Fibroblast of skin of right biceps (primary cell): ENCODE measurements at regions not wholly inside any gene's neighbourhood (a gene's known extent, or its start where the extent isn't known, plus 50 kb on each side); places are given as distances from the start of the nearest gene placed in this dataset.
A peak's percentile ranks its signal among the peaks of the same experiment; 100 is the strongest.
"Not testable (repeated sequence)": the region's sequence is repeated elsewhere in the genome, so short reads cannot be mapped to it uniquely, and the experiment has no call there.

Source experiments
- DNase-seq: peaks from one replicate; pipeline ENCODE4 v3.0.0-alpha.2; 2013

- DNase-seq = no peak
These were observed 95.8 kb upstream of the RAP1B start for GRCh38 chr12:68514807-68515411.

- no peak for DNase-seq
These were observed 94.9 kb upstream of the RAP1B start for GRCh38 chr12:68515793-68516192.

GRCh38 chr12:68521321-68521839, 89.3 kb upstream of the RAP1B start:
- peak; percentile 86 for DNase-seq

- DNase-seq = peak; percentile 40
These were observed 88.7 kb upstream of the RAP1B start for GRCh38 chr12:68521848-68522502.

GRCh38 chr12:68529466-68529865, 81.2 kb upstream of the RAP1B start:
- DNase-seq = no peak

- DNase-seq = no peak
These were observed 80.8 kb upstream of the RAP1B start for GRCh38 chr12:68529869-68530268.

GRCh38 chr12:68530299-68530698, 80.4 kb upstream of the RAP1B start:
- DNase-seq = no peak

- peak; percentile 88 for DNase-seq
These were observed 79.7 kb upstream of the RAP1B start for GRCh38 chr12:68530965-68531364.

GRCh38 chr12:68532204-68532886, 78.4 kb upstream of the RAP1B start:
- no peak for DNase-seq

GRCh38 chr12:68532887-68533248, 77.8 kb upstream of the RAP1B start:
- no peak for DNase-seq

GRCh38 chr12:68534108-68534507, 76.6 kb upstream of the RAP1B start:
- DNase-seq = no peak

GRCh38 chr12:68536885-68537485, 73.7 kb upstream of the RAP1B start:
- peak; percentile 60 for DNase-seq

- no peak for DNase-seq
These were observed 73.1 kb upstream of the RAP1B start for GRCh38 chr12:68537571-68537970.

GRCh38 chr12:68538726-68539614, 71.7 kb upstream of the RAP1B start:
- peak; percentile 71 for DNase-seq

- no peak for DNase-seq
These were observed 71.1 kb upstream of the RAP1B start for GRCh38 chr12:68539615-68539952.

- not testable (repeated sequence) for DNase-seq
These were observed 69.9 kb upstream of the RAP1B start for GRCh38 chr12:68540768-68541167.

GRCh38 chr12:68547318-68547717, 63.4 kb upstream of the RAP1B start:
- DNase-seq = not testable (repeated sequence)

- DNase-seq = not testable (repeated sequence)
These were observed 58.0 kb upstream of the RAP1B start for GRCh38 chr12:68552605-68553195.

- peak; percentile 97 for DNase-seq
These were observed 53.5 kb upstream of the RAP1B start for GRCh38 chr12:68557011-68557730.

- peak; percentile 53 for DNase-seq
These were observed 51.5 kb upstream of the RAP1B start for GRCh38 chr12:68559246-68559645.
